NCI-H774 (cell line): ENCODE measurements at regions not wholly inside any gene's neighbourhood (a gene's known extent, or its start where the extent isn't known, plus 50 kb on each side); places are given as distances from the start of the nearest gene placed in this dataset.
"Not testable (repeated sequence)": the region's sequence is repeated elsewhere in the genome, so short reads cannot be mapped to it uniquely, and the experiment has no call there.

Source experiments
- DNase-seq: peaks from one replicate; lab custom pipeline; 2025; lab: John Stamatoyannopoulos, UW

DNA sequence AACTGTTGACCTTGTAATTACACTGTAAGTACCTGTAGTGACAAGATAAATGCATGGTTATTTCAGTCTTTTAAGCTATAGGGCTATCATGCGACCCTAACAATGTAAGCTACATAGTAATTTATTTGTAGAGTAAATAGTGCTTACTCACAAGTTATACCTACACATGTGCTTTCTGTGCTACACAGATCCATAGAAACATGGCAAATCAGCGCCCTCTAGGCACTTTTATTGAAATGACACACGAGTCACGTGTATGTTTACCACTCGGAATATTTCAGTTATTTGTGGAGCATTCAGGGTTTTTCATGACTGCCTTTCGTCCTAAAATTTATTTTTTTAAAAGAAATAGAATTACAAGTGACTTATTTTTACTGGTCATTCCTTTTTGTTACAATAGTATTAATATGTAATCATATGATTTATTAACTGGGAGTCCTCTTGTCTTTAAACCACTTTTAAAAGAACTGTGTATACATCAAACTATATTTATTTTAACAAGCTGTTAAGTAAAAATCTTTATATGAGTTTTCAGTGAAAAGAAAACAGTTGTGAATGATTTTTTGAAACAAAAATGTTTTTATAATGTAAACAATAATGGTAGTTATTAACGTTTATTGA is 1242.3 kb upstream of the WWC1 start:
- DNase-seq, result peak; percentile 94

DNA sequence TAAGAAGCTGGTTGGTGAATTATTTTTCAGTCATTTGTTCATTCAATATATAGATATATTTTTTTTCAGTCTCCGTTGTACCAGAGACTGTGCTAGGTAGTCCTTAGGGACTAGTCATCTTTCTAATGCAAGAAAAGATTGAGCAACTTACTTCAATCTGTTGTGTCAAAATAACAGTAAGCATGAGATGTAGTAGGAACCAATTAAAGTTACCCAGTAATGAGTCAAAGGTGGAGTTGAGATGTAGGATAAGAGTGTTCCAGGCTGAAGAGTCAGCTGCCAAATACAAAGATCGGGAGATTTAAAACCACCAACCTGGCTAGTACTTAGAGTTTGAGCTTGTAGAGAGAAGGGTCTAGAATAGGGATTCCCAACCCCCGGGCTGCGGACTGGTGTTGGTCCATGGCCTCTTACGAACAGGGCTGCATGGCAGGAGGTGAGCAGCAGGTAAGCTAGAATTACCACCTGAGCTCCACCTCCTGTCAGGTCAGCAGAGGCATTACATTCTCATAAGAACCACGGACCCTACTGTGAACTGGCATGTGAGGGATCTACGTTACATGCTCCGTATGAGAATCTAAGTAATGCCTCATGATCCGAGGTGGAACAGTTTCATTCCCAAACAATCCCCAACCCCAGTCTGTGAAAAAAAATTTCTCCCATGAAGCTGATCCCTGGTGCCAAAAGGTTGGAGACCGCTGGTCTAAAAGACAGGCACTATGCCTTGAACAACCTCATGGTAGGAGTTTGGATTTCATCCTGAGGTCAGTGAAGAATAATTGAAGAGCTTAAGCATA is 1241.5 kb upstream of the WWC1 start:
- no peak for DNase-seq

DNA sequence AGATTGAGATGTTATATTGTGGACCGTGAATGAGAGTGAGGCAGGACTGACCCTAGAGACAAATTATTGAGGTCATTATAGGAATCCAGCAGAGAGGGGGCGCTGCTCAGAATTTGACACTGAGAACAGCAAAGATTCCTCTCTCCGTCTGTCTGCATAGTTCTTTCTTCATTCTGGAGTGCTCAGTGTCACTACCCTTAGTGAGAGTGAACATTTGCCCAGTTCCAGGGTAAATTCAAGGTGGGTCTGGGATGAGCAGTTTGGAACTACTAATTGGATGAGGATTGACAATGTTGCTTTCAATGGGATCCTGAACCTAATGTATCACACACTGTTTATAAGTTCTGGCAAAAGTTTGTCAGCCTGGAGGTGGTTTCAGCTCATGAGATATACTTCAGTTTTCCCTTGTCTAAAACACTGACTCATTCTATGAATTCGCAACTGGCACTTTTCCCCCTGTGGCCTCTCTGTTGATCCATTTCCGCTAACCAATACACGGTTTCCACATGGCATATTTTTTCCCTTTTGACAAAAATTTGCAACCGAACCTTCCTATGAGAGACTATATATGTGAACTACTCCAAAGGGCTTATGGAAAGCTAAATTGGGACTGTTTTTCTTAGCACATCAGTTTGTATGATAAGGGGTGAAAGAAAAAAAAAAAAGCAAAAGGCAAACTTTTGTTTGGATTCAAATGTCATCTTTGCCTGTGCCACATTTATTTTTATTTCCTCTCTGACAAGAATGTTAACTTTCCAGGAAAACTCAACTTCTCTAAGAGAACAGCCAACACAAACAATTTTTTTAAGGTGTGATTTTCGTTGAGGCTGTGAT is 1240.7 kb upstream of the WWC1 start:
- no peak for DNase-seq

DNA sequence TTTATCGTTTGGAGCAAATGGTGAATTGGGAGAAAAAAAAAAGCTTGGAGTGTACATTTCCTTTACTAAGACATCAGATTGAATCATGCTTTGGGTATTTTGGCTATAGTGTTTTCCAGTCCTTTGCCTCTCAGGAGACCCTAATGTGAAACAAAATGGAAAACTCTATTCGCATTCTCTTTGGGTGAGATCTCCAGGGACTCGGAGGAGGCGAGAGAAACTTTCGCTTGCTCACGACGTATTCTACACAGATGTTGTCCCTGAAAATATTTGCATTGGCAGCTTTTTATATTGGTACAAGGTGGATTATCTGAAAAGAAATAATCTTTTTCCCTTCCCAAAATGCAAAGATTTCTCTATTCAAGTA is 1240.1 kb upstream of the WWC1 start:
- no peak for DNase-seq

DNA sequence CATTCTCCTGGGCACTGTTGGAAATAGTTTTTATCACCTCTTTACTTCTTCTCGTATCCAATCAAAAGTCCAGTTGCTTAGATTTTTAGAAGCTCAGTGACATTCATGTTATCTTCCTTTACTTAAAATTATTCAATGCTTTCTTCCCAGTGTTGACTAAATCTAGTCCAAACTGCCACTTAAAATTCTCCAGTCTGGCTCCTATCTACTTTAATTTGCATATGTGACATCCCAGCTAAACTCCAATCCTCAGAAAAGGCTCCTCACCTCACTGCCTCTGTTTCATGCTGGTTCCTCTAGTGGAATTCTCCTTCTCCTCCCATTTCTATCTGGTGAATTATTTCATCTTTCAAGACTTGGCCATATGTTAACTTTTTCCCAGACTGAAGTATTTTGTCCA is 1238.7 kb upstream of the WWC1 start:
- no peak for DNase-seq

DNA sequence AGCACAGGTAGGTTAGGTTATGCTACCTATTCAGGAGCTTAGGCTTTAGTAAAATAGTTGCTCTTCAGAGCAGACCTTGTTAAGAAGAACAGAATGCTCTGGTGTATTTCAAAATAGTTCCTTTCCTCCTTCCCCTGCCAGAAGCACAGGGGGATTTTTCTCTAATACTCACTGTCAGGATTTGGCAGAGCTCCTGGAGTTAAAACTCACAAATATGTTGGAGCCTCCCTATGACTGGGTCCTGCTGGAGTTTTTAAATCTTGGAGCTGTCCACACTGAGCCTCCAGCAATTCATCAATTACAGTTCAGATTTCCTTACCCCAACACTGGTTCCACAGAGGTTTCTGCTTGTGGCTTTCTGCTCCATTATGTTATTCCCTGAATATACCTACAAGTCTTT is 1233.8 kb upstream of the WWC1 start:
- no peak for DNase-seq

DNA sequence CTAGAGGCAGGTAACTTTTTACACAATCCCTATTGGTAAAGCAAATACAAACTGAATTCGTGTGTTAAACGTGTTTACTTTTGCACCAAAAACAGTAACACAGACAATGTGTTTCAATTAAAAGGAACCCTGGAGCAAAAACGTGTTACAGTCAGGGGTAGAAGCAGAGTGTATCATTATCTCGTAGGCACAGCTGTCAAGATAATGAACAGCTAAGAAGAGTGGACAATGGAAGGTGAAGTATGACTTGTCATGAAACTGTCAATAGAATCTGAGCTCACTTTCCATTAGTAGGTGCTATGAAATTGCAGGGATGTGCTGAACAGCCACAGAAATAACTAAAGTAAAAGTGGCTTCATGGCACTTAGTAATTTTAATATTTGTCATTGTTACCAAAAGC is 1229.8 kb upstream of the WWC1 start:
- DNase-seq, result peak; percentile 84

DNA sequence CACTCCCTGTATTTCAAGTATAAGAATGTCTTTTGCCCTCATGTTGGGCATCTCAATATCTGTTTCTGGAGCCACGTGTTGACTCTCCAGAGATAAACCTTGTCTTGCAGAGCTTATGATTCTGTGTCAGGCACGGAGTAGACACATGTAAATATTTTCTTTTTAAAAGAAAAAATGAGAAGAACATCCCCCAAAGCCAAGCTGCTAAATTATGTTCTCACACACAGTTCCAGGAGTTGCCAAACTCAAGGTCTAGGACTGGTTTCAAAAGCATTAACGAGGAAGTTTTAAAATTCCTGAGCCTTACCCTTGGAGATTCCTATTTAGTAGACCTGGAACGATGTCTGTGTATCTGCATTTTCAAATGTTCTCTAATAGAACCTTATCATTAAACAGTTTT is 1228.3 kb upstream of the WWC1 start:
- no peak for DNase-seq

DNA sequence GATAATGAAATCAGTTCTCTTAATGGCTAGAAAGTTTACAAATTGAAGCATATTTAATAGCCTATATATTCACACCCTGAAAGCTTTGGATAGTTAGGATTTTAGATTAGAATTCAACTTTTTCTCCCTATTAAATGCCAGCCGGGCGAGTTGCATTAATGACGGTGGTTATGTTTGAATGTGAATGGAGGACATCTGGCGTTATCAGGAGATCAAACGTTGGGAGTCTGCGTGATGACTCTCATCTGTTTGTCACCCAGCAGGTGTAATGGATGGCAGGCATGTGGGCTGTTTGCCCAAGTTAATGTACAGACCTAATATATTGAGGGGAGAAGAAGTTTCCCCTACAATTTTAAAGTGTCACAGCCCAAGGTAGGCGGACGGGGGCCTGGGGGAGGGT is 1227.7 kb upstream of the WWC1 start:
- no peak for DNase-seq

DNA sequence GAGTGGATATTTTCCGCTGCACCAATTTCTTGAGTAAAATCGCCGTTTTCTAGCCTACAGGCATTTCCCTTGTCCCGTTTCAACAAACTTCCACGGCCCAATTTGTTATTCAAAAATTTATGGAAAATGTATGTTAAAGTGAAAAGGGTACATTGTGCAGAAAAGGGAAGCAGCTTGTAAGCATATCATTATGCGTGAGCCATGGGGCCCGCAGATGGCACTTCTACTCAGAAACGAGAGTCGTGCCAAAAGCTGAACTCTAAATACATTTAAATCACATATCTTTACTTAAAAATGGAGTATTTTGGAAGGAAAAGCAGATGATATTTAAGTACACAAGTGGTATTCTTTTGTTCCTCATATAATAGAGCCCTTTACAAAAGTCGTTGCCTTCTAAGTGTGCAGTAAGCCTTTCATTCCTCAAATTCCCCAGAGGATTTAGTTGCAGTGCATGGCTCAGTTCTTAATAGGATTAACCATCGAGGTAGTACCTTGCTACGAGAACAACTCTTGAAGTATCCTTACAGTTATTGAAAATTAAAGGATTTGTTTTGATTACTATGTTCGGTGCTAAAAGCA is 1227.2 kb upstream of the WWC1 start:
- no peak for DNase-seq

DNA sequence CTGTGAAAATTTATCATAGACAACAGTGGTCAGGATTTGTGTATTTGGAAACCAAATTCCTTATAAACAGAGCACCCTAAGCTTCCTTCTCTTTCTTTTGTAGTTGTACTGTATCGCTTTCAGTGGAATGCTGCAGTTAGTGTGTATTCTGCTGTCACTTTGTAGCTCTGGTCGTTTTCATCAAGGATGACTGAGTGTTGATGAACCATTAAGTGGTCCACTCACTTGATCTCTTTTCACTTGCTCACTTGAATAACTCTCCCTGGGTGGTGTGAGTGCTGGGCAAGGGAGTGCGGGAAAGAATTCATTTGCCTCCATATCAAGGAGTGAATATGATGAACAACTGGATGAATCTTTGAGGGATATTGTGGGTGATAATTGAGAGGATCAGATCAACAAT is 1225.7 kb upstream of the WWC1 start:
- no peak for DNase-seq

DNA sequence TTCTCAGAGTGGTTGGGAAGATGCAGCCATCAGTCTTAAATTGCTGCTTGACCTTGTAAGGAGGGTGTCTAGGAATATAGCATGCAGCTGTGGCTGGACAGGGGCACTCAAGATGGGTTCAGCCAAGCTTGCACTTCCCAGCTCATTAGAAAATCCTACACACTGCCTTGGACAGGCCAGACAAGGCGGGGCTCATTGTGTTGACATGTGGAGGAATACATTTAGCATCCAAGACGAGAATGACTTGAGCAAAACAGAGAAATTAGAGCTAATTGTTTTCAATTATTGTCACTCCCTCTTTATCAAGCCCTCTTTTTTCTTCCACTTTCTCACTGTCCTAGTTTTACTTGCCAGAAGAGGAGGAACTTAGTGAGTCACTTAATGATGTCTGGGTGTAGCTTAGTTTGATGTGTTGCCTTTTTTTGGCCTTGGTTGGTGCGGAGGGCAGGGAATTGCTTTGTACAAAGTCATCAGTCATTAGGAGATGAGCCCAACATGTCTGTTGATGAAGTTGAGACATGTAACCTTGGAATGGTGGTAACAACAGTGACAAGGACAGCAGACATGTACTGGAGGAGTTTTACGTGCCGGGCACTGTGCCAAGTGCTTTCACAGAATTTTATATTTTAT is 1219.3 kb upstream of the WWC1 start:
- no peak for DNase-seq

DNA sequence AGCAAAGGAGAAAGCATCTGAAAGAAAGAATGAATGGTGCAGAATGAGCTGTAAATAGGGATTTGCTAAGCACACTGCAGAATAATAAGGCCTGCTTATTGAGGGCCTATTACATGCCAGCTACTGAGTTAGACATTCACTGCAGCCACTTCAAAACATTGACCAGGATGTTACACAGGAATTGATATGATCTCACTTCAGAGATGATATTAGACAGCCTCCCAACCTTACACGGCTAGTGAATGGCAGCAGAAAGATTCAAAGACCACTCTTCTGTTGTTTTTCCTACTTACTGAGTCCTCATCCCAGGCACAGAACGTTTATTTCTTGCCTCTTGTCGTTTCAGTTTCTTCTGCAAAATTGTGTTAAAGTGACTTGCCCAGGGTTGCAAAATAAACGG is 1209.9 kb upstream of the WWC1 start:
- no peak for DNase-seq

DNA sequence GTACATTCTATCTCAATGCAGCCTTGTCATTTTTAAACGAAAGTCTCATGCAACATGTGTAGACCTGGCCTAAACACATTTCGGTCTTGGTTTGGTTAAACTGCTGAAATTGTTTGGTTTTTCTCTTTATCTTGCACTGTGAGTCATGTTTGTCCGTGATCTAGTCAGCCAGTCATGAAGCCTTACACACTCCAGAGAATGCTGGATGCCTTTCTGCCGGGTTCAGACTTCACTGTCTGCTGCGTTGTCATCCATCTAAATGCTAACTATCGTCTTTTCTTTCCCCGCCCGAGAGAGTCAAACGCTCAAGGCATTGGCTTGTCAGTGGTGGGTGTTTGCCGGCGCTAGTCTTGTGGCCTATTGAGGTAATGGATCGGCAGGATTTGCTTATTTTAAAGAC is 1194.6 kb upstream of the WWC1 start:
- DNase-seq, result no peak

DNA sequence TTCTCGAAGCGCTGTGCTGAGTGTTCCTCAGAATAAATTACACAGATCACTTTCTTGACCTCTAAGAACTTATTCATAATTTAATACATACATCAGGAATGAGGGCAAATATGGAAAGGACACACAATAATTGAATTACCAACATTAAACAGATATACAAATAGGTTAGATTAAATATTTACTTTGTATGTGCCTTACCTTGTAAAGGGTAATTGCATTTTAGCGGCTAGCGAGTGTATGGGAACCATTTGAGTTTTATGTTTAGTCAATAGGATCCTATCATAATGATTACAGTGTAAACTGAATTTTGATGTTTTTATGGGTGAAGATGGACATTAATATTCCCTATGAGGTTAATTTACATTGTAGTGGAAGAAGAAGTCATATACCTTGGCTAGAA is 1187.1 kb upstream of the WWC1 start:
- DNase-seq, result no peak

DNA sequence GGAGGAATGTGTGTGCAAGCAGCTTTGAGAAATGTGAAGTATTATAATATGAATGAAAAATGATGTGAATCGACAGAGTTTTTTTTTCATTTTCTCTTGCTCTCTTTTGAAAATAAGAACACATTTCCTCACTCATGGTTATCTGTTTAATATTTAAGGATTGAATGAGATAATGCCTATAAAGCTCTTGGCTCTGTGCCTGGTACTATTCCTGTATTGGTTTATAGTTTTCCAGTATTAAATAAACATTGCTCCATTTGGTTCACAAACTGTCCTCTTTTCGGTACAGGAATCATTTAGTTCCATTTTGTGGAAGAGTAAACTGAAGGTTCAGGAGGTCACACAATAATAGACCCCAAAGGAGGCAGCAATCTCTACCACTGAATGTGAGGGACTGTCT is 1185.5 kb upstream of the WWC1 start:
- no peak for DNase-seq

DNA sequence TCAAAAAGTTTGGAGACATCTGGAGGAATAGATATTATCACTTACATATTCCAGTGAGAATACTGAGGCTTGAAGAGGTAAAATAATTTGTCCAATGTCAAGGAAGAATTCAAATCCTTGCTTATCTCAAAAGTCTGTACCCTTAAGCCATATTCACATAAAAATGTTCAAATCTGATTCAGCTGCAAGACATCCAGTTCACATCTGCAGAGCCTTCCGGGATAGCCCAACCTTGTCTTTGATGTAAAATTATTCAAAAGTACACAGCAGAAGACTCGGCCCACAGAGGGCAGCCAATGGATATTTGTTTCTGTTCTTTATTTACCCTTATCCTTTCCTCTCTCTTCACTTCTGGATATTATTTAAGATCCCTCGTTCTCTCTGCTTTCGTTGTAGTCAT is 1183.8 kb upstream of the WWC1 start:
- DNase-seq, result no peak

DNA sequence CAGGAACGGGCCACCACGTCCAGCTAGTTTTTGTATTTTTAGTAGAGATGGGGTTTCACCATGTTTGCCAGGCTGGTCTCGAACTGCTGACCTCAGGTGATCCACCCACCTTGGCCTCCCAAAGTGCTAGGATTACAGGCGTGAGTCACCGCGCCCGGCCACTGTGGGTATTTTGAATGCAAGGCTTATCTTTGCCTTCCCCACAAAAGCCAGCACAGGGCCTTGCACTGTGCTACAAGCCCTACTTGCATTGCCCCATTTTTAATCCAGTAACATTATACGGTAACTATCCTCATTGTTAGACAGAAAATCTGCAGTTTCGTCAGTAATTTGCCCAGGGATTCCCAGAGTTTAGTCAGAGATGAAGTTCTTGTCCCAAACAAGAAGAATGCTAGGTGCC is 1183.2 kb upstream of the WWC1 start:
- DNase-seq, result not testable (repeated sequence)

DNA sequence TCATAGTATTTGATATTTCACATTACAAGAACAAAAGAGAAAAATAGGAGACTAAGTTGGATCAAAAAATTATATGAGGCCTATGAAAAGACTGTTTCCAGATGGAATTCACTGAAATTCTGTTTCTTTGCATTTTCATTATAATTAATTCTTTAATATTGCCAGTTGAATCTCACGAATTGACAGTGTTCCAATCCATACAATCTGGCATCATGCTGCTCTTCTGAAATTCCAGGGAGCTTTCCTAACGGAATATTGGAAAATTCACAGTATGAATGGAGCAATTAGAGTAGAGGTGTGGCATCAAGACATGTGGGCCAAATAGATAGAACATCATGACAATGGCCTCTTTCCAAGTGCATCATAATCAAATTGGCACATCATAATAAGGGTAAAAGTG is 1178.9 kb upstream of the WWC1 start:
- no peak for DNase-seq

DNA sequence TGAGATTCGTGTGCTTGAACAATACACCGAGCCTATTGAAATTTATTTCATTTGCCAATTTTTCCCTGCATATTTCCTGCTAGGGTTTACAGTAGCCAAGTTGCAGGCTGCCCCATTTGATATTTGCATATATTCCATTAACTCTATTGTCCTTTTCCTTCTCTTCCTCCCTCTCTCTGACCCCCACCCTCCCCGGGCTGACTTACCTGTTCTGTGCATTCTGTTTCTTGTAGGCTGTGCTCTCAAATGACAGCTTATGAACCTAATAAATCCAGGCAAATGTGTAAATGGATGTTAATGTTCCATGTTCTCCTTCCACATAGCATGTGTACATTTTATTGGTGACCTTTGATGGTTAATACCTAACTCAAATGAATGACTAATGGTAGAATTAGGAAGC is 1169.2 kb upstream of the WWC1 start:
- no peak for DNase-seq

DNA sequence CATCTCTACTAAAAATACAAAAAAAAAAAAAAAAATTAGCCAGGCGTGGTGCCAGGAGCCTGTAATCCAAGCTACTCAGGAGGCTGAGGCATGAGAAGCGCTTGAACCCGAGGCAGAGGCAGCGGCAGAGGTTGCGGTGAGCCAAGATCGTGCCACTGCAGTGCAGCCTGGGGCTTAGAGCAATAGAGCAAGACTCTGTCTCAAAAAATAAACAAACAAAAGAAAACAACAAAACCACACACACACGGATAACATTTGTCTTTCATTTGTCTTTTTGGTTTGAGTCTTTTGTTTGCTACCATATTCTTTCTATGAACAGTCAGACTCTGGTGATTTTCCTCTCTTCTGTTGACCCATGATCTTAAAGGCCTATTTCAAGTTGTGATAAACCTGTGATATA is 1168.3 kb upstream of the WWC1 start:
- DNase-seq, result no peak

DNA sequence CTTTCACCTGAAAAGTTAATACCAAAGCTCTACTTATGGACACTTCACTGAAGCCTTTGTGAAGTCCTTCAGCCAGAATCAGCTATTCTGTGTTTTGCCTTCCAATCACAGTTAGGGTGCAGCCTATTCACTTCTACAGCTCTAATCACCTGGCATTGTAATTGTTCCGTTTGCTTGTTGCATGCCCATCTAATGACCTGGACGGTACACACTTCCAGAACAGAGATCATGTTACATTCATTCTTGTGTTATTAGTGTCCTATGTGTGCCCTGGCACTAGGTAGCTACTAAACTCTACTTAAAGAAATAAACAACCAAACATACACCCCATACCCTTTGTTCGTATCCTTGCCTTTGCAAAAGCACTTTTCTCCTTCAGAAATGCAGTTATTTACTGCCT is 1162.9 kb upstream of the WWC1 start:
- no peak for DNase-seq
